Omental fat pad (tissue), 3 donors: ENCODE measurements at regions not wholly inside any gene's neighbourhood (a gene's known extent, or its start where the extent isn't known, plus 50 kb on each side); places are given as distances from the start of the nearest gene placed in this dataset.

Source experiments
- ATAC-seq: fragments of 150-250 bp; one replicate; pipeline ENCODE4 v1.9.1; 2016; ENCODE audit warnings: mild to moderate bottlenecking, moderate library complexity; ENCODE audit not compliant: low FRiP score
- DNase-seq: peaks from one replicate; pipeline ENCODE4 v3.0.0-alpha.2; 2019; ENCODE audit warnings: low spot score
- CTCF ChIP-seq, 3 donors: fragments of 450-650 bp; IDR thresholded peaks; one replicate each; pipeline ENCODE4 v1.5.1; 2016 to 2017; ENCODE audit warnings: antibody characterized with exemption in 3 of 3, mild to moderate bottlenecking in 3 of 3, moderate library complexity in 2 of 3

DNA sequence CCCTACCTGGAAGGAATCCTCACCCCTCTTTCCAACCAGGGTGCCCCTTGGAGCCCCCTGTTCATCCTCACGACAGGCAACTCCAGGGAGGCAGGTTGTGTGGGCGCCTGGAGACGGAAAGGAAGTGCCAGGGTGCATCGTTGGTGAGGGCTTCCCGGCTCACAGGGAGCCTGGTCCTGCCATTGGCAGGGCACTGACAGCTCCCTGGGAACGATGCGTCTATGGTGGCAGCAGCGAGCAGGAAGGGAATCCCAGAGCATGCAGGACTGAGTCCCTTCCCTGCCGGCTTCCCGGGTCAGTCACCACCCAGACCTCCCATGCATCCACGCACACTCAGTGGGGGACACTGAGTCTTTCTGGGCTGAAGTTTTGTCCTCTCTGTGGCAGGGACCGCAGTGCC, 117.6 kb downstream of the INHBB start:
- no peak for DNase-seq
- TF ChIP-seq CTCF (IDR thresholded peaks at IDR 0.05): no peak

GRCh38 chr2:120463996-120464395, 118.1 kb downstream of the INHBB start:
- ATAC-seq (no peak), DNase-seq (no peak)
- TF ChIP-seq CTCF (IDR thresholded peaks at IDR 0.05): no peak

More for the DNA sequence above, 117.6 kb downstream of the INHBB start:
- no peak for ATAC-seq

DNA sequence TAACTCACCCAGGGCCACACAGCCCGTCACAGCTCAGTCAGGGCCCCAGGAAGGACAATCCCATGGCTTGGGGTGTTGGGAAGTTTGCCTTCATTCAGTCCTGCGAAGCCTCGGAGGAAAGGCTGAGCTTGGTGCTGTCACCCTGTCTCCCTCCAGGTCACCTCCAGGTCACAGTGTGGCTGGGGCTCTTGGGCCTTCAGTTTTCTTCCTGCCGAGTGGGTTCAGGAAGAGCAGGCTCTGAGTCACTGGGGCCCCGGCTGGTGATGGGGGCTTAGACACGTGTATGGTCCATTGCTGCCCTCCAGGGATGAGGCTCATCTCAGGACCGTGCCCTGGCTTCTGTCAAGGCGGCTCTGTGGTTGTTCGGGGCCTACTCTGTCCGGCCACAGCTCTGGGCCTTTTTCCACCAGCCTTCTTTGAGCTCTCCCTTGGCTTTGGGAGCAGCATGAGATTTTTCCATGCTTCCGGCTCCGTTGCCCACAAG, 118.6 kb downstream of the INHBB start:
- no peak for TF ChIP-seq CTCF (IDR thresholded peaks at IDR 0.05)
- ATAC-seq (no peak), DNase-seq (peak; percentile 16)

GRCh38 chr2:120465012-120465700, 119.2 kb downstream of the INHBB start:
- TF ChIP-seq CTCF (IDR thresholded peaks at IDR 0.05): no peak
- DNase-seq: no peak

DNA sequence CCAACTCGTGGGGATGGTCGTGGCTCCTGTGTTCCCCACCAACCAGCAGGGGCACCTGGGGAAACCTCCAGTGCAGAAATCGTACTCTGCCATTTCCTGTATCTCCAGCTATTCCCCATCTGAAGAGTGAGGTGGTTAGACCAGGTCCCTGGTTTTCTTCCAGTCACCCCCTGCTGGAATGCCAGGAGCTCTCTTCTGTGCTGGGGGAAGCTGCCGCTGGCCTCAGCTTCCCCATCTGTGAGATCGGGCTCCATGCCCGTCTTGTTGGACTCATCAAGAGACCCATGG, 119.7 kb downstream of the INHBB start:
- no peak for TF ChIP-seq CTCF (IDR thresholded peaks at IDR 0.05)
- ATAC-seq: no peak
- DNase-seq: no peak

More at GRCh38 chr2:120465012-120465700, 119.2 kb downstream of the INHBB start:
- no peak for ATAC-seq

- DNase-seq (no peak), ATAC-seq (no peak)
- no peak for TF ChIP-seq CTCF (IDR thresholded peaks at IDR 0.05)
Measured at GRCh38 chr2:120465989-120466703, 120.2 kb downstream of the INHBB start.

DNA sequence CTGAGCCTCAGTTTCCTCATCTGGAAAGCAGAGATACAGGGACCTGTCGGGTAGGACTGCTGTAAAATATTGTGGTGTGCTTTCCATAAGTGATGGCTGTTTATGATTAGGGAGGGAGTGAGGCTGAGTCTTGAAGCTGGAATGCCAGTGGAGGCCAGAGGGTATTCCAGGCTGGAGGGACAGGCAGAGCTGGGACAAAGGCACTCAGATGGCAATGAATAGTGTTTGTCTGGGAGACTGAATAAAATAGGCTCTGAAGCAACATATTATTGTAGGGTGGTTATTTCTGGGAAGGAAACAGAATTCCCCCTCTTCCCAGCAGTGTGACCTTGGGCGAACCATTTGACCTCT, 120.7 kb downstream of the INHBB start:
- no peak for DNase-seq
- ATAC-seq: no peak
- TF ChIP-seq CTCF (IDR thresholded peaks at IDR 0.05): no peak
